ENCODE measurements at regions not wholly inside any gene's neighbourhood (a gene's known extent, or its start where the extent isn't known, plus 50 kb on each side); places are given as distances from the start of the nearest gene placed in this dataset.
"Not testable (repeated sequence)": the region's sequence is repeated elsewhere in the genome, so short reads cannot be mapped to it uniquely, and the experiment has no call there.

DNA sequence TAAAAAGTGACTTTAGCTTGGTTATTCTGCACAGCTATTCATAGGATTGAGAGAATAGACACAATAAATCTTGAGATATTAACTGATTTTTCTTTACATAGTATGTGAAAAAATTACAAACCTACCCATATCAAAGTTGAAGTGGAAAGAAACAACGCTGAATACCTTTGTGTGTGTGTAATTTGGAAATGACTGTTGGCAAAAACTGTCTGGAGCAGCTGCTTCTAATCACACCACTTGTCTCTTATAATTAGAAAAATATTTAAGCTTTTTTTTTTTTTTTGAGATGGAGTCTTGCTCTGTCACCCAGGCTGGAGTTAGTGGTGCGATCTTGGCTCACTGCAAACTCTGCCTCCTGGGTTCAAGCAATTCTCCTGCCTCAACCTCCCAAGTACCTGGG is 110.8 kb upstream of the POC5 start:
- Mint-ChIP-seq H3K4me1 (ENCODE audit: low read depth) (no peaks in the 10 kb centered on the region), H3K27ac (no peak overlapping the region), H3K9me3 (no peaks in the 10 kb centered on the region), H3K27me3 (ENCODE audit: low read depth) (peaks cover 6% of the 10 kb centered on the region), H3K4me3 (no peak overlapping the region), H3K36me3 (ENCODE audit: low read depth) (no peaks in the 10 kb centered on the region)
- no peak for DNase-seq
- CTCF ChIA-PET = no interaction called here
- intact Hi-C loops (cut with micrococcal nuclease) = no loop called here

DNA sequence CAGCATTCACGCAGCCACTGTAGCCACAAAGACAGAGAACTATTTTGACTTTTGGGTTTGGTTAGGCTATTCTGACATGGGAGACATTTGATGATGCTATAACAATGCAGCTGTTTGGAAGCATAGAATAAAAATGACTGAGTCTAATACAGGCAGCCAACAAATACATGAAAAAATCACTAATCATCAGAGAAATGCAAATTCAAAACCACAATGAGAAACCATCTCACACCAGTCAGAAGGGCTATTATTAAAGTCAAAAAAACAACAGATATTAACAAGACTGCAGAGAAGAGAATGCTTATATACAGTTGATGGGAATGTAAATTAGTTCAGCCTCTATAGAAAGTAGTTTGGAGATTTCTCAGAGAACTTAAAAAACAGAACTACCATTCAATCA is 107.1 kb upstream of the POC5 start:
- H3K4me3 Mint-ChIP-seq = no peak overlapping the region
- no peak overlapping the region for H3K27ac Mint-ChIP-seq
- intact Hi-C loops (cut with micrococcal nuclease) = no loop called here
- DNase-seq = no peak
- peaks cover 4% of the 10 kb centered on the region for H3K27me3 Mint-ChIP-seq (ENCODE audit: low read depth)
- H3K9me3 Mint-ChIP-seq = peaks cover 2% of the 10 kb centered on the region
- CTCF ChIA-PET = no interaction called here
- no peaks in the 10 kb centered on the region for H3K36me3 Mint-ChIP-seq (ENCODE audit: low read depth)
- no peaks in the 10 kb centered on the region for H3K4me1 Mint-ChIP-seq (ENCODE audit: low read depth)

DNA sequence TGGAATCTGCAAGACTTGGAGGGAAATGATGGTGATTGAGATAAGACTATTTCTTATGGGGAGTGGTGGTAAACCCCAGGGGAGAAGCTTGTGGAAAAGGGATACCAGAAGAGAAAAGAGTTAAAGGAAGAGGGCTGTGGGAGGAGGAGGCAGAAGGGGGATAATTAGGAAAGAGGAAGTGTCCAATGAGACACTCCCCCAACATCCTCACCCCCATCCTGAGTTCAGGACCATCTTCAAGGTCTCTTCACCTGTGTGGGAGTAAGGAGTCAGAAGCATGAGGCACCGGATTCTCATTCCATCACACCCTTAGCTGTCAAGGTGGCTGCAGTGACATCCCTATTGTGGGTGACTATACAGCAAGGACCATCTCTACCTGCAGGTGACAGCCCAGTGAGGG is 106.6 kb upstream of the POC5 start:
- H3K27me3 Mint-ChIP-seq (ENCODE audit: low read depth) = peaks cover 6% of the 10 kb centered on the region
- H3K4me3 Mint-ChIP-seq = no peak overlapping the region
- no peaks in the 10 kb centered on the region for H3K4me1 Mint-ChIP-seq (ENCODE audit: low read depth)
- no peak overlapping the region for H3K27ac Mint-ChIP-seq
- H3K9me3 Mint-ChIP-seq = peaks cover 2% of the 10 kb centered on the region
- intact Hi-C loops (cut with micrococcal nuclease) = no loop called here
- H3K36me3 Mint-ChIP-seq (ENCODE audit: low read depth) = no peaks in the 10 kb centered on the region
- DNase-seq = no peak
- CTCF ChIA-PET = no interaction called here

DNA sequence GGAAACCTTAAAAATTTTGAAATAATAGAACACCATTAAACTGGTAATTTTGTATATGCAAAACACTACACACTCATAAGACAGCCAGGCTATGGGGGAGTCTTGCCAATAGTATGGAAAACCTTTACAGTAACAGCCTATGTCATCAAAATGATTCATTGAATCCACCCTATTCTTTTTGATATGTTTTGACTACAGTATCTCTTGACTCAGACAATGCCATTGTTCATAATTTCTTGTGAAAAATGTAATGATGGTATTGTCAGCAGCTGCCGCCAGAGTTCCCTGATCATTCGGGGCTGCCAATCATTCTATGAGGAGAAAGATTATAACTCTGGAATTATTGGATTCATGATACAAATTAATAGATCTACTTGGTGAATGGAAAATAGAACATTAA is 101.4 kb upstream of the POC5 start:
- Mint-ChIP-seq H3K4me3 (no peak overlapping the region), H3K4me1 (ENCODE audit: low read depth) (no peaks in the 10 kb centered on the region), H3K9me3 (peaks cover 2% of the 10 kb centered on the region), H3K27ac (no peak overlapping the region), H3K36me3 (ENCODE audit: low read depth) (no peaks in the 10 kb centered on the region), H3K27me3 (ENCODE audit: low read depth) (peaks cover 30% of the 10 kb centered on the region)
- intact Hi-C loops (cut with micrococcal nuclease) = no loop called here
- no peak for DNase-seq
- CTCF ChIA-PET = no interaction called here

DNA sequence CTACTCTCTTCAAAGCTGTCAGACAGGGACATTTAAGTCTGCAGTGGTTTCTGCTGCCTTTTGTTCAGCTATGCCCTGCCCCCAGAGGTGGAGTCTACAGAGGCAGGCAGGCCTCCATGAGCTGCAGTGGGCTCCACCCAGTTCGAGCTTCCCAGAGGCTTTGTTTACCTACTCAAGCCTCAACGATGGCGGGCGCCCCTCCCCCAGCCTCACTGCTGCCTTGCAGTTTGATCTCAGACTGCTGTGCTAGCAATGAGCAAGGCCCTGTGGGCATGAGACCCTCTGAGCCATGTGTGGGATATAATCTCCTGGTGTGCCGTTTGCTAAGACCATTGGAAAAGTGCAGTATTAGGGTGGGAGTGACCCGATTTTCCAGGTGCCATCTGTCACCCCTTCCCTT is 82.5 kb upstream of the POC5 start:
- CTCF ChIA-PET = interaction anchor here (0.5 kb wide), 1 partner anchor 362 kb away, joined by 3 read pairs; no protein-coding TSS in a partner anchor
- H3K9me3 Mint-ChIP-seq = peaks cover 11% of the 10 kb centered on the region
- H3K4me1 Mint-ChIP-seq (ENCODE audit: low read depth); H3K4me3 Mint-ChIP-seq; H3K27ac Mint-ChIP-seq; H3K36me3 Mint-ChIP-seq (ENCODE audit: low read depth); DNase-seq; intact Hi-C loops (cut with micrococcal nuclease): not testable (repeated sequence)
- peaks cover 17% of the 10 kb centered on the region for H3K27me3 Mint-ChIP-seq (ENCODE audit: low read depth)

DNA sequence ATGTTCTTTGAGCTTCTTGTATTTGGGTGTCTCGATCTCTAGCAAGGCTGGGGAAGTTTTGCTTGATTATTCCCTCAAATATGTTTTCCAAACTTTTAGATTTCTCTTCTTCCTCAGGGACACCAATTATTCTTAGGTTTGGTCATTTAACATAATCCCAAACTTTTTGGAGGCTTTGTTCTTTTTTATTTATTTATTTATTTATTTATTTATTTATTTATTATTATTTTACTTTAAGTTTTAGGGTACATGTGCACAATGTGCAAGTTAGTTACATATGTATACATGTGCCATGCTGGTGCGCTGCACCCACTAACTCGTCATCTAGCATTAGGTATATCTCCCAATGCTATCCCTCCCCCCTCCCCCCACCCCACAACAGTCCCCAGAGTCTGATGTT is 52.1 kb upstream of the POC5 start:
- H3K36me3 Mint-ChIP-seq (ENCODE audit: low read depth); intact Hi-C loops (cut with micrococcal nuclease); H3K27me3 Mint-ChIP-seq (ENCODE audit: low read depth); H3K4me1 Mint-ChIP-seq (ENCODE audit: low read depth); DNase-seq; CTCF ChIA-PET; H3K4me3 Mint-ChIP-seq; H3K27ac Mint-ChIP-seq: not testable (repeated sequence)
- H3K9me3 Mint-ChIP-seq = peaks cover 27% of the 10 kb centered on the region
